ENCODE measurements at regions not wholly inside any gene's neighbourhood (a gene's known extent, or its start where the extent isn't known, plus 50 kb on each side); places are given as distances from the start of the nearest gene placed in this dataset.
"Not testable (repeated sequence)": the region's sequence is repeated elsewhere in the genome, so short reads cannot be mapped to it uniquely, and the experiment has no call there.

DNA sequence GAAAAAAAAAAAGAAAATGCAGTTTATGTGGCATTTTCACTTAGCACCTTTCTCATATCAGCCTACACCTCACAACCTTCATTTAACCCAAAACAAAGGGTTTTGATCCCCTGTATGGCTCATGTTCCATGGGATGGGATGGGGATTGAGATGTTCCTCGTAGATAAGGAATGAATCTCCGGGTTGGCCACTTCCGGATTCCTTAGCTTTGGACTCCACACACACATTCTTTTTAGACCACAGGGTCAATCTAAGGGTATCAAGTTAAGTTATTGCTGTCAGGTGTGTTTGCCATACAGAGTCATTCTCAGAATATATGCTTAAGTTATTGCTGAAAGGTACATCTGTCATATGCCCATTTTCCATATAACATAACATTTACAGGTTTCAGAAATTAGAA lies 301.4 kb upstream of the TGFBR2 start:
- no peak for DNase-seq

DNA sequence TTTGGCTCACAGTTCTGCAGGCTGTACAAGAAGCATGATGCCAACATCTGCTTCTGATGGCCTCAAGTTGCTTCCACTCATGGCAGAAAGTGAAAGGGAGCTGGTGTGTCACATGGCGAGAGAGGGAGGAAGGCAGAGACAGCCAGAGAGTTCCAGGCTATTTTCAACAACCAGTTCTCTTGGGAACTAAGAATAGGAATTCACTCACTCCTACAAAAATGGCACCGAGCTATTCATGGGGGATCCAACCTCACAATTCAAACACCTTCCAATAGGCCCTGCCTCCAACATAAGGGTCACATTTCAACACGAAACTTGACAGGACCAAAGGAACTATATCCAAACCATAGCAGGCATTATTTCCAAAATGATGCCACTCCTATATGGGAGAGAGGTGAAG lies 299.5 kb upstream of the TGFBR2 start:
- DNase-seq: no peak

DNA sequence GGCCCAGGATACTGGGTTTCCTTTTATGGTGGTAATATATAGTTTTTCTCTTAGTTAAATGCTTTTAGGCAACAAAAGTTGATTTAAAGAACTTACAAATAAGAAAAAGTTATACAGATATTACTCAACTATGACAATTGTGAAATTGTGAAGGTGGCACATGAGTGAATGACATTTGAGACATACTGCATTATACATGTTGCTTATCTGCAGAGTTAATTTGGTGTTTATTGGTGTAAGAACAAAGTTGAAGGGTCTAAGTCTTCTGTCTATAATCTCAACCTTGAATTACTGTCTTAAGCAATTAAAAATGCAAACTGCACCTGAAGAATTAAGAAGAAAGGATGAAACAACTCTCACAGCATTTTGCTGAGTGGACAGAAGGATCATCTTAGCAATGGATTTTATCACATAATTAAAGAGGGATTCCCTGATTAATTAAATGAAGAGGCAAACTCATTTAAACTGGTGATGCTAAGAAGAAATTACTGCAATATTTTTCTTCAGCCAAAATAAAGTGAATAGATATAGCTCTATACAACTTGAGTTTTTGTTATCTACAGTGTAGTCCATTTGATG lies 298.9 kb upstream of the TGFBR2 start:
- no peak for DNase-seq

DNA sequence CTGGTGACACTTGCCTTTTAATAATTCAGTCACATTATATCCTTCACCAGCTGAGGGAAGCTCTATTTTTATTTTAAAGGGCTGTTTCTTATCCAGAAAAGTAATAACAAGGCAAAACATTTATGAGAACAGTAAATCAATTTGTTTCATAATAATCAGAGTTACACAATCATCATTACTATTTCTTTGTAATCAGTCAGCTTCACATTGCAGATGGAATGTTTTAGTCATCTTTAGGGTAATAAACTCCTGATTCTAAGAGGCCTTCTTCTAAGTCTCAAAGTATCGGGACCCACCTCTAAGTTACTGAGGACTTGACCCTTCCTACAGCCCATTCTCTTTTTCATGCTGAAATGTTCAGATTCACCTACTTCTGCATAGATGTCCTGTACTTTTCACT lies 298.3 kb upstream of the TGFBR2 start:
- DNase-seq: no peak

DNA sequence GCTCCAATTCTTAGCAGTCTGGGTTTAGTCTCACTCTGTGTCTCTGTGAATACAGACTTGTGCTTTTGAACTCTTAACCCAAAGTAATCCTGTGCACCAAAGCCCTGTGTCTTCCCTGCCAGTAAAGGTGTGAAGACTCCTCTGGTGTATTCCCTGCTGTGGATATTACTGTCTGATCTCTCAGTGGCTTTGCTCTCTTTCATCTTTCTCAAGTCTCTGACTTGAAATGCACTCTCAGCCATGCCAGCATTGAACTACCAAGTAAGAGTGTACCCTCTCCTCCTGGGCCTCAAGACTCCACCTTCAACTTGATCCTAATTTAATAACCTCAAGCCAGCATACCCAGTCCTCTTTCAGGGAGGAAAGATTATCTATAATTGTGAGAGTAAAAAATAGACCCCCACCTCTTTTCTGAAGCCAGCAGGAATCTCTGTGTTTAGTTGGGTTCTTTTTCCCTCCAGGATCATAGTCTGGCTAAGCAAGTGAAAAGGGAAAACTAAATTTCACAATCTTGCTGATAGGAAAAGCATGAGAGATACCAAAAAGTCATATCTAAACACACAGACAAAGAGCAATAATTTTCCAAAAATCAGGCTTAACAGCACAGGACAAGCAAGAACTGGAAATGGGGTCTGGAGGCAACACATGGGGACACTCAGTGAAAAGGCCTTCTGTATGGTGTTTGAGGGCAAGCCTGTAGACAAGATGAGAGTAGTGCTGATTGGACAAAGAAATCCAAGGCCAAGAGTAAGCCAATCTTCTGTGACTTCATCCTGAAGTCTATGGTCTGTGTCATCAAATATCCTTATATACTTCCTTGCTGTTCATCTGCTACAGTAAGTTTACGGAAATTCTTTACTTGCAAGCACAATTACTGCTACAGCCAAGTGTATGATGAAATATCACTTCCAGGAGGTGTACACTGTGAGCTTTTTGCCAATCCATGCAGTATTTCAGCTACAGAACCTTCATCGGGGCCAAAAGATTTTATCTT lies 296.1 kb upstream of the TGFBR2 start:
- no peak for DNase-seq

DNA sequence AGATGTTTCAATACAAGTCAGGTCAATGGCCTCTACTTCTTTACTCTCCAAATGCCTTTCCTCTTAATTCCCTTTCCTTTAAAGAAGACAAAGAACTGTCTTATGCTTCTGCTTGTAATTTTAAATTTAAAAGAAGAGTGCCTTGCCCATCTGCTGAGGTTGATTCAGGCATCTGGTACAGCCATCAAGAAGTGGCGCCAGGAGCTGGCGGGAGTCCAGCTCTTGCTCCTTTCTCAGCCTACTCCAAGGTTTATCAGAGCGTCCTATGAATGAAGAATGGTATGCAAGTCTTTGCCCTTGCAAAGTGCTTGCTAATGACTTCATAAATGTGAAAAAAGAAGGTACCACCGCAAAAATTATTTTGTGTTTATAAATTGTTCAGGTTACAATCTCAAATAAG lies 294.6 kb upstream of the TGFBR2 start:
- no peak for DNase-seq

DNA sequence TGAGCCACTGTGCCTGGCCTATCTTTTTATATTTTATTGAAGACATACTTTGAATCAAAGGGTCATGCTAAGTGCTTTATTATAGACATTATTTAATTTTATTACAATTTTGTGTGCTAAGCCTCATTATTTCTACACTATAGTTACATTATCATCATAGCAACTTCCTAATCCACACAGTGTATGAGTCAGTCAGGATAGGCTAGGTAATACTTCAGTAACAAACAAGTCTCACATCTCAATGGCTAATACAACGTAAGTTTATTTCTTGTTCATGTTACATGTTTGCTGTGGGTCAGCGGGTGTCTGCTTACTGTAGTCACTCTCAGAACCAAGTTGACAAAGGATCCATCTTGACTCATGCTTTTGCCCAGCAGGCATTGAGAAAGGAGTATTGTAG lies 292.6 kb upstream of the TGFBR2 start:
- no peak for DNase-seq

DNA sequence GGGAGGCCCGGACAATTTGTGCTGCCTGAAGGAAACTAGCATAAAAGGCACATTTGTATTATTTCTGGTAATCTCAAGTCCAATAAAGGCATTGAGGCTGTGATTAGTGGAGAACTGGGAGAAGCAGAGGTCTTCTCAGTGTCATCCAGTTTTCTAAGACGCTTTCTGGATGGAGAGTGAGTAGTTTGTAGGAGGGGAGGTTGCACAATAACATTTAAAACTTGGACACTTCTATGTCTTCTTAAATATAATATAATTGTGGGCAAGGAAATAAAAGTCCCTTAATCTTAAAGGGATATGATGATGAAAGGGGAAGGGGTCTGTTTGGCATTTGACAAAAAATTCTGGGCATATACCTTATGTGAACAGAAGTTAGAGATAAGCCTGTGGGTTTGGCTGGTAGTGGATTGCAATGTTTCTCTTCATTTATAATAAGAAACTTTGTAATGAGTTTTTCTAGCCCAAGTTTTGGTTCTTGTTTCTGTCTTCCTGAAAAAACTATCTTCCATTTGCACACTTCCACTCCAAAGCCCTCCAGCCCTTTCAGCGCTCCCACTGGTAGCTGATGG lies 291.6 kb upstream of the TGFBR2 start:
- no peak for DNase-seq

DNA sequence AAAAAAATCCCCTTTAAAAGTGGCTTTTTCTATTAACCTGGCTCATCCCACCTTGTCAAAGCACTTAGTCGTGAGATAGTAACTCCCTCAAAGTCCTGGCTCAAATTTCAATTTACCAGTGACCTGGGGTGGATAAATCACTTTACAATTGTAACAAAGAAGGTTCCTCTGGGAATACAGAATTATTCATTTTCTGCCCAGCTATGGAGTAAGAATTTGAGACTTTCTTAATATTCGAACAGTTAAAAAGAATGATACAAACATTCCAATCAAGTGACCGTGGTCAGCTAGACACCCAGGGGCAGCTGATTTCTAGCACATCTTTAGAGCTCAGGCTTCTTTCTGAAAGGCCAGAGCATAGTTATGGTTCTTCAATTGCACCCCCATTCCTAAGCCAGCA lies 291.0 kb upstream of the TGFBR2 start:
- DNase-seq: no peak

DNA sequence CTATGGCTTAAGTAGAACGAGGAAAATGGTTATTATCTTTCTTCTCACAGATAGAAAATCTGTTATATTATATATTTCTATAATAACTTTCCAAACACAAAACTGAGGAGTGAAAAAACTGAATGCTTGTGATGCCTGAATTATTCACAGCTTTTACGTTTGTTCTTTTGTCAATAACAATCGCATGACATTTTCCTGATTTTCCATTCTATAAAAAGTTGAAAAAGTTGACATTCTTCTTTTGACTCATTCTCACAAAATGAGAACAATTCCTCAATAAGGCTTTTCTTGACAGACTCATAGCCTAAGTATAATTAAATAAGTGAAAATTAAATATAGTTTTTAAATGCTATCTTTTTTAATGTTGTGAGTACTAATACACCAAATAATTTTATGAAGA lies 288.8 kb upstream of the TGFBR2 start:
- no peak for DNase-seq

DNA sequence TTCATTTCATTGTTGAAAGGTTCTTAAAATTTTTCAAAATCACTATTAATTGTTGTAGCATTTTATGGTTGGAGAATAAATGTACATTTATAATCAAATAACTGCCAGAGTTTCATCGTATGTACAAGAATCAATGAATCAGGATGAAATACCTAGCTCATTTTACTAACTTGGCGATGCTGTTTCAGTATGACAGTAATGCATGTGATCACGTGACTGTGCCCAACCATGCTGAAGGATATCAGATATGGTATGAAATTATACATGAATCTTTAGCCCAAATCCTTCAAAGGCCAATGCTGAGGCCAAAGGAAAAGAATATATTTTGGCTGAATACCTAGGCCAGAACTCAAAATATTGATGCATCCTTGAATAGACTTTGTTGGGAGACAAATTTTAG lies 288.3 kb upstream of the TGFBR2 start:
- DNase-seq: no peak

DNA sequence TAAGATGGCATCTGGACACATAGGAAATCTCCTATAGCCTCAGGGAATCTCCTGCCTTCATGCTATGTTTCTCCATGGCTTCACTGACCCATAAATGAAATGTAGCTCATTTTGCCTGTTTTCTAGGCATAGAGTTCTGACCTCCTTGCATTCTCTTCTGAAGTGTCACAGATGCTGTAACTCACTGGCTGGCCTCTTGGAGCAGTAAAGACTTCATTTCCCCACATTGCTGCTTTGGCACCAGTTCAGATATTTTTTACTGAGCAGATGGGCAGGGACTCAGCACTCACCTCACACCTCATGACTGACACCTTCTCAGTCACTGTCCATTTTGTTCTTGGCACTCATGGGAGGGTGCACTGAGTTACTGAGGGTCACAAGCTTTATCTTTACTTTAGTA lies 286.7 kb upstream of the TGFBR2 start:
- DNase-seq: no peak

DNA sequence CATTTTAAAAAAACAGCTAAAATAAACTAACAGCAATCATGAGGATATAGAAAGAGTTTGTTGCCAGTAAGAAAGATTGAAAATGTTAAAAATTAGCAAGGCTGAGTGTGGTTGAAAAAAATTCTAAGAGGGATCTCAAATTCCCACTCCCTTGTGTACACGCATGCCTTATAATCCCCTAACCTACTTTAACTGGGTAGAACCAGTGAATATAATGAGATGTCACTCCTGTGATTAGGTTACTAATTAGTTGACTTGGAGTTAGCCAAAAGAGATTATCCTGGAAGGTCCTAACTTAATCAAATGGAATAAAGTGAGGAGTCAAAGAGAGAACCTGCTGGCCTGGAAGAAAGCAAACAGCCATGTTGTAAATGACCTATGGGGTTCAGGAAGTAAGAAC lies 286.0 kb upstream of the TGFBR2 start:
- no peak for DNase-seq

DNA sequence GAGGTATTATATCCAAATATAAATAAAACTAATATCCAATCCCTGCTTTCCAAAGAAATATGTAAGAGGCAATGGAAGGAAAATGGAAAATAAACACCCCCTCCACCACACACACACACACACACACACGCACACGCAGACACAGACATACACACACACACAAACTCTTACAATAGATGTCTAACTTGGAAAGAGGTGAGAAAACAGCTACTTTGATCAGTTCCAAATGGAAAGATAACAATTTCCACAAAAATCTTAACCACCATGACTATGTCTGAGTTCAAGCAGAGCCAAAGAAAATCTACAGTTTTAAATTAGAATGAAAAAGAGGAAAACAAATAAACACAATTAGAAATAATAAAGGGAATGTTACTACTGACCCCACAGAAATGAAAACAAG lies 285.3 kb upstream of the TGFBR2 start:
- DNase-seq: no peak

DNA sequence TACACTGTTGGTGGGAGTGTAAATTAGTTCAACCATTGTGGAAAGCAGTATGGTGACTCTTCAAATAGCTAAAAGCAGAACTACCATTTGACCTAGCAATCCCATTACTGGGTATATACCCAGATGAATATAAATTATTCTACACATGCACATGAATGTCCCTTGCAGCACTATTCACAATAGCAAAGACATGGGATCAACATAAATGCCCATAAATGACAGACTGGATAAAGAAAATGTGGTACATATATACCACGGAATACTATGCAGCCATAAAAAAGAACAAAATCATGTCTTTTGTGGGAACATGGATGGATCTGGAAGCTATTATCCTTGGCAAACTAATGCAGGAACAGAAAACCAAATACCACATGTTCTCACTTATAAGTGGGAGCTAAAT lies 282.8 kb upstream of the TGFBR2 start:
- not testable (repeated sequence) for DNase-seq

DNA sequence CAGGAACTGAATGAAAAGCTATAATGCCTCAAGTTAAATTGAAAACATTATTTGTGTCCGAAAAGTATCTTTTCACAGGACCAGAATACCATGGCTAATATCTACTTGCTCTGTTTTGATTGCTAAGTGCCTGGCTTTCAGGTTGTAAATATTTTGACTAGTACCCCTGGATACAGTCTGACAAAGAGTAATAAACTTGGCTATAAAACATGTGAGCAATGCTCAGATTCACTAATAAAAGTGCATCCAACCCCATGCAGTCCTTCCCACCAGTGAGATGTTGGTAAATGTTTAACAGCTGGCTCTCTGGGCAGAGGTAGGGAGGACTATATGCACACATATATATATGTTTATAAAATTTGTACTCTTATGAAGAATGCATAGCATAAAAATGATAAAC lies 281.8 kb upstream of the TGFBR2 start:
- no peak for DNase-seq

DNA sequence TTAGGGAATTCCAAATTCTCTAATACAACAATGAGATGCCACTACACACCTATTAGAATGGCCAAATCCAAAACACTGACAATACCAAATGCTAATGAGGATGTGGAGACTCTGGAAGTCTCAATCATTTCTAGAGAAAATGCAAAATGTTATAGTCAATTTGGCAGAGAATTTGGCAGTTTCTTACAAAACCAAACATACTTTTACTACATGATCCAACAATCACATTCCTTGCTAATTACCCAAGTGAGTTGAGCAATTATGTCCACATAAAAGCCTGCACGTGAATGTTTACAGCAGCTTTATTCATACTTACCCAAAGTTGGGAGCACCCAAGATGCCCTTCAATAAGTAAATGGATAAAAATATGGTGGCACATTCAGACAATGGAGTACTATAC lies 278.4 kb upstream of the TGFBR2 start:
- DNase-seq: not testable (repeated sequence)

DNA sequence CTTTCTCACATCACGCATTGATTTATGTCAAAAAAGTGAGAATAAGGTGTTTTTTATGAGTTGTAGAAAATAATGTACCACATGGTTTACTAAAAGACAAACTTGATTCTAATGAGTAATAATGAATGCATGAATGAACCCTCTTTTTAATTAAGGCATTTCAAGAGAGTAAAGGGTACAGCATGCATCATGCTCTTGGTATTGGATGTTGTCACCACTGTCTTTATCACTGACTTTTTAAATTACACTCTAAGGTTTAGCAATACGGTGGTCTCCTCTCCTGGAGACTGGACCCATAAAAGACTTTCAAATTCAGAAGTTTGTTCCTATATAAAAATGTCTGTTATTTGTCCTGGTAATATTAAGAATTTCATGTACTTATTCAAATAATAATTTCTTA lies 277.5 kb upstream of the TGFBR2 start:
- DNase-seq: not testable (repeated sequence)

DNA sequence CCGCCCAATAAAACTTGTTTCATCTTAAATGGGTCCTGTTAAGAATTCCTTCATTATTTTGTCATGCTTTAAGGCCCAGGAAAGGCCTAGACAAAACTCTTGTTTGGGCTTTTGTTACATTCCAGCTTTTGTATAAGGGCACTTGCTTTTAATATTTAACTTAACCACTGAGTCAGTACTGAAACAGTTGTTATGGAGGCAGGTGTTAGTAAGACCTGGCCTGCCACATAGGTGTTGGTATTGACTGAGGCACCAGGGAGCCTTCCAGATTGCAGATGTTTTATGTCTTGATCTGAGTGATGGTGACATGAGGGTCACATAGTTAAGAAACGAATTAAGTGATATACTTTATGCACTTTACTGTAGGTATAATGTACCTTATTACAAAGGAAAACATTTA lies 274.9 kb upstream of the TGFBR2 start:
- no peak for DNase-seq

DNA sequence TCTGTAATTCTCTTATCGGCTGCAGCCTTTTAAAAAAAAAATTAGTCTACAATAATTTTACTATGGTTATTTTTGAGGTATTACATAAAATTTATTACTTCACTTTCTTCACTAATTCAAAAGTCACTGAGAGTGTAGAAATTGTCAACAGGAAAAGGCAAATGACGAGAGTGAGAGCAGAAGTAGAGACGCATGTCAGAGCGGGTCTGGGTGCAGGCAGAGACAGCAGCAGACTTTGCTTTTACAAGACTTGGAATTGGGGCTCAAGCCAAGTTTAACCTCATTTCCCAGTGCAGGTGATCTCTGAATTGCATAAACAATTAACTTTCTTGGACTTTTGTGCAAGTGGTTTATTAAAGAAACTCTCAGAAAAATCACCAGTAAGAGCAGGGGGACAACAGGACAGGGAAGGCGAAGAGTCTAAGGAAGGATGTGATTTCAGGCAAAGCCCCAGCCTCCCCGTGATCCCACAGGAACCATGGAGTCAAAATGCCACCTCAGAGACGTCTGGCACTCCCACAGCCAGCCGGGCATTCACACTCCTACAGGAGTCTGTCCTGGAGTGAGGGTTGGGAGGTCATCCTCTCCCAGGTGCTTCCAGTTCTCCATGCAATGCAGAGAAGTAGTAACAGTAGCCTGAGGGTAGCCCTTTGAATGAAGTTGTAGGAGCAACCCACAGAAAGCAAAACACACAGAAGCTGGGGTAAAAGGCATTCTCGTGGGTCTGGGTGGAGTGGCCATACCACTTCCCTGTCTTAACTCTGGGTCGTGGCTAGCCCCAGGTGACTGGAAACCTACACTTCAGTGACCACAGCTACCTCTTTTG lies 274.0 kb upstream of the TGFBR2 start:
- DNase-seq: no peak

DNA sequence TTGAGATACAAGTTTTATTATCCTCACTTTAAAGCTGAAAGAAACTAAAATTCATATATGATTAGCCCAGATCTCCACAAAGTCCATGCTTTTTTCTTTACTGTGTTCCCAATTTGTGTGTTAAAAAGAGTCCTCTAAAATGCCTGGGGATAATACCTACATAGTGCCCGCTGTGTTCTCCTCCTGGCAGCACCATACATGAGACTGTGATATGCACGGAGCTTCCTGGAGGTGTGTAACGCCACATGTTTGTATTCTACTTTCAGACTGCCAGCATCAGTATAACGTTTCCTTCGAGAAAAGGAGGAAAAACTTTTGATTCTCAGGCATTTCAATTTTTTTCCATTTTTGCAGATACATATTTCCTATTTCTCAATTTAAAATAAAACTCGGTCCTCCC lies 273.3 kb upstream of the TGFBR2 start:
- DNase-seq: no peak

DNA sequence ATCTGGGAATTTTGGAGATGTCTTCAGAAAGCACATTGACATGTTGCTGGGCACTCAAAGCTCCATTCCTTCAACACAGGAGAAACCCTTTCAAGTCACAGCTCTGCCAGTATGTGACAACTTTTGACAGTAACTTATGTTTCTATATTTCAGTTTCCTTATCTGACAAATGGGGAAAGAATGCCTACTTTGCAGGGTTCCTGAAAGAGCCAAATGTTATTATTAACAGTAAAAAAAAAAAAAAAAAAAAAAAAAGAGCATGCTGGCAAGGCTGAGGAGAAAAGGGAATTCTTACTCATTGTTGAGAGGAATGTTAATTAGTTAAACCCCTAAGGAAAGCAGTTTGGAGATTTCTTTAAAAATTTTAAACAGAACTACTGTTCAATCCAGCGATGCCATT lies 272.5 kb upstream of the TGFBR2 start:
- no peak for DNase-seq

DNA sequence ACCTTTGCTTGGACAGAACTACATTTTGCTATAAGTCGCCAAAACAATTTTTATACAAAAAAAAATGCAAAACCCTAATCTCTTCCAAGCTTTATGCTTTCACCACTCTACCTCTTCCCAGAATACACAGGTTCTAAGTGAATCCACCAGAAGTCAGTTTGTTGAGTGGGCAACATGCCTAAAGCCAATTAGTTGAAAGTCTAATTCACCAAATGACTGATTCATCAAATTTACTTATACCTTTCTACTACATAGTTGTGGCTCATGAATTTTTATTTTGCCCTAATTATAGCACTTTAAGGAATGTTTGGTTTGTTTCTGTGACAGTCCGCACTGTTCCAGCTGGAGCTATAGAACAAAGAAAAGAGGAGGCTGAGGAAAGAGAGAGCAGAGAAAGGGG lies 265.9 kb upstream of the TGFBR2 start:
- DNase-seq: no peak

Data from DMS153 (cell line).